OCI-LY3 (cell line): ENCODE measurements at regions not wholly inside any gene's neighbourhood (a gene's known extent, or its start where the extent isn't known, plus 50 kb on each side); places are given as distances from the start of the nearest gene placed in this dataset.

ENCODE experiments used
- H2AFZ ChIP-seq: fragments of 200-600, 300-600 bp; shearing (Covaris generic); 2 replicates; pipeline ENCODE4 v1.6.0; 2014; ENCODE audit warnings: antibody characterized with exemption, low read depth, low read length
- H3K27ac ChIP-seq: fragments of 200-600, 300-600 bp; sonication (generic); 2 replicates; pipeline ENCODE4 v1.5.1; 2014; ENCODE audit warnings: mild to moderate bottlenecking, low read length, moderate library complexity, mixed read lengths
- H3K27me3 ChIP-seq: fragments of 200-600, 300-600 bp; sonication (generic); 2 replicates; pipeline ENCODE4 v1.6.1; 2014; ENCODE audit warnings: low read depth, low read length, mixed read lengths
- H3K36me3 ChIP-seq: fragments of 200-600, 300-600 bp; sonication (generic); replicated peaks from 2 replicates; pipeline ENCODE3; 2014; ENCODE audit warnings: low read depth, low read length, mixed read lengths
- H3K4me1 ChIP-seq: fragments of 300-600, 200-600 bp; sonication (generic); 2 replicates; pipeline ENCODE4 v1.6.1; 2014; ENCODE audit warnings: low read length, mixed read lengths
- H3K4me2 ChIP-seq: fragments of 200-600, 300-600 bp; sonication (generic); 2 replicates; pipeline ENCODE4 v1.6.1; 2014; ENCODE audit warnings: low read length, mixed read lengths
- H3K4me3 ChIP-seq: fragments of 300-600, 200-600 bp; sonication (generic); 2 replicates; pipeline ENCODE4 v1.5.1; 2014; ENCODE audit warnings: antibody characterized with exemption, mild to moderate bottlenecking, low read length, moderate library complexity
- H3K79me2 ChIP-seq: fragments of 300-600, 200-600 bp; shearing (Covaris generic); 2 replicates; pipeline ENCODE4 v1.6.1; 2014; ENCODE audit warnings: mild to moderate bottlenecking, low read length, mixed read lengths
- H3K9ac ChIP-seq: fragments of 300-600, 200-600 bp; shearing (Covaris generic); 2 replicates; pipeline ENCODE4 v1.6.0; 2014; ENCODE audit warnings: mild to moderate bottlenecking, low read length, moderate library complexity
- H3K9me3 ChIP-seq: fragments of 200-600, 300-600 bp; shearing (Covaris generic); 2 replicates; pipeline ENCODE4 v1.6.1; 2014; ENCODE audit warnings: low read length, mixed read lengths; ENCODE audit not compliant: insufficient read depth
- H4K20me1 ChIP-seq: fragments of 200-600, 300-600 bp; sonication (generic); 2 replicates; pipeline ENCODE4 v1.6.1; 2016; ENCODE audit warnings: low read length, mixed read lengths; ENCODE audit not compliant: insufficient read depth
- EZH2phosphoT487 ChIP-seq: fragments of 200-600 bp; shearing (Covaris generic); IDR thresholded peaks from 2 replicates; pipeline ENCODE4 v1.6.1; 2018; ENCODE audit warnings: antibody characterized with exemption, mixed run types, low read depth
- TF ChIP-seq, protein P1 (sequence below): fragments of 200-600, 300-600 bp; sonication (generic); IDR thresholded peaks from 2 replicates; pipeline ENCODE4 v1.5.1; 2014; ENCODE audit warnings: antibody characterized with exemption, low read length, low read depth

DNA sequence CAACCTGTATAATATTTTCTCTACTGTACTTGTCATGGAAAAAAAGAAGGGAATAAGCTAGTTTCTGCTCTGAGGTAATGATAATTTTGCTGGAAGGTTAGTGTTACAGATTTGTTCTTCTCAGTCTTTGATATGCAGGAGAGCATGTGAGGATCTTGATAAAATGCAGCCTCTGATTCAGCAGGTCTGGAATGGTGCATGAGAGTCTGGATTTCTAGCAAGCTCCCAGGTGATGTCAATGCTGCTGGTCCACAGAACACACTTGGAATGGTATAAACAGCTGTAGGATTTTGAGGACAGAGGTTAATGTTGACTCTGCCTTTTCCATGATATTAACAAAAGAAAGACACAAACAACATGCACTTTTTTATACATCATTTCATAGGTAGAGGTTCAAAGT, 173.6 kb downstream of the NDFIP2 start:
- Histone ChIP-seq H3K4me1 (no peaks in the 10 kb centered on the region), H4K20me1 (no peaks in the 10 kb centered on the region), H3K36me3 (no peaks in the 10 kb centered on the region), H3K9me3 (no peaks in the 10 kb centered on the region), H3K79me2 (no peaks in the 10 kb centered on the region), H3K4me2 (no peak overlapping the region), H3K27ac (no peak overlapping the region), H3K27me3 (no peaks in the 10 kb centered on the region), H2AFZ (no peak overlapping the region), H3K4me3 (no peak overlapping the region), H3K9ac (no peak overlapping the region)
- TF ChIP-seq EZH2phosphoT487 = no peak
- TF ChIP-seq, protein P1, sequence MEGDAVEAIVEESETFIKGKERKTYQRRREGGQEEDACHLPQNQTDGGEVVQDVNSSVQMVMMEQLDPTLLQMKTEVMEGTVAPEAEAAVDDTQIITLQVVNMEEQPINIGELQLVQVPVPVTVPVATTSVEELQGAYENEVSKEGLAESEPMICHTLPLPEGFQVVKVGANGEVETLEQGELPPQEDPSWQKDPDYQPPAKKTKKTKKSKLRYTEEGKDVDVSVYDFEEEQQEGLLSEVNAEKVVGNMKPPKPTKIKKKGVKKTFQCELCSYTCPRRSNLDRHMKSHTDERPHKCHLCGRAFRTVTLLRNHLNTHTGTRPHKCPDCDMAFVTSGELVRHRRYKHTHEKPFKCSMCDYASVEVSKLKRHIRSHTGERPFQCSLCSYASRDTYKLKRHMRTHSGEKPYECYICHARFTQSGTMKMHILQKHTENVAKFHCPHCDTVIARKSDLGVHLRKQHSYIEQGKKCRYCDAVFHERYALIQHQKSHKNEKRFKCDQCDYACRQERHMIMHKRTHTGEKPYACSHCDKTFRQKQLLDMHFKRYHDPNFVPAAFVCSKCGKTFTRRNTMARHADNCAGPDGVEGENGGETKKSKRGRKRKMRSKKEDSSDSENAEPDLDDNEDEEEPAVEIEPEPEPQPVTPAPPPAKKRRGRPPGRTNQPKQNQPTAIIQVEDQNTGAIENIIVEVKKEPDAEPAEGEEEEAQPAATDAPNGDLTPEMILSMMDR = no peak

DNA sequence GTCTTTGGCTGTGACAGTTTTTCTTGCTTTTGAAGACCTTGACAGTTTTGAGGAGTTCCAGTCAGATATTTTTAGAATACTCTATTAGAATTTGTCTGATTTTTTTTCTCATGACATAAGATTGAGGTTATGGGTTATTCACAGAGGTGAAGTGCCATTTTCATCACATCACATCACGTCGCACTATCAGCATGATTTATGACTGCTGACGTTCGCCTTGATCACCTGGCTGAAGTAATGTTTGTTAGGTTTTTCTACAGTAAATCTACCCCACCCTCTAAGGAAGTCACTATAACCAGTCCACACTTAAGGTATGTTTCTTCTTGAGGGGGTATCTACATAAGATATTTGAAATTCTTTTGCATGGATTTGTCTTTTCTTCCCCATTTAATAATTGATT, 169.7 kb downstream of the NDFIP2 start:
- TF ChIP-seq, protein P1 = no peak
- no peak for TF ChIP-seq EZH2phosphoT487
- peaks cover 6% of the 10 kb centered on the region for H3K4me1 ChIP-seq

DNA sequence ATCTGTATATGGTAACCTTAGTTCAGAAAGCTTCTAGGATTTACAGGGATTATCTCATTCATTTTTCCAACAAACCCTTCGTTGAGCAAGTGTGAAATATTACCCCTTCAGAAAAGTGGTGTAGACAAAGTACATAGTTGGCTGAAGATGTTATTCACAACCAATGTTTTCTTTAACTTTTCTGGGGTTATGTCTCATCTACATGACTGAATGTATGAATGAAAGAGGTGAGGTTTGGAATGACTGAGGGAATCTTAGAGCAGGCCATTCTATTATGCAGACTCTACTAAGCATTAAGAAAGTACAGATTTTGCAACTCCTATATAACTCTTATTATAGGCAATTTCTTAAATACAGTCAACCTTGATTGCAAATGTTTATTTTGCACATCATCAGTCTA, 167.2 kb downstream of the NDFIP2 start:
- no peak overlapping the region for H3K4me2 ChIP-seq
- H3K9me3 ChIP-seq = no peaks in the 10 kb centered on the region
- H2AFZ ChIP-seq = no peak overlapping the region
- no peak overlapping the region for H3K4me3 ChIP-seq
- H3K36me3 ChIP-seq = no peaks in the 10 kb centered on the region
- no peaks in the 10 kb centered on the region for H3K27me3 ChIP-seq
- H3K9ac ChIP-seq = no peak overlapping the region
- H4K20me1 ChIP-seq = no peaks in the 10 kb centered on the region
- H3K79me2 ChIP-seq = no peaks in the 10 kb centered on the region
- H3K27ac ChIP-seq = no peak overlapping the region
- TF ChIP-seq, protein P1 = no peak
- TF ChIP-seq EZH2phosphoT487 = no peak
- peaks cover 6% of the 10 kb centered on the region for H3K4me1 ChIP-seq

More for the DNA sequence above, 169.7 kb downstream of the NDFIP2 start:
- H4K20me1 ChIP-seq = no peaks in the 10 kb centered on the region
- H3K9me3 ChIP-seq = no peaks in the 10 kb centered on the region
- H3K27ac ChIP-seq = no peak overlapping the region
- H3K79me2 ChIP-seq = no peaks in the 10 kb centered on the region
- H3K4me2 ChIP-seq = no peak overlapping the region
- no peak overlapping the region for H2AFZ ChIP-seq
- H3K36me3 ChIP-seq = no peaks in the 10 kb centered on the region
- no peaks in the 10 kb centered on the region for H3K27me3 ChIP-seq
- no peak overlapping the region for H3K4me3 ChIP-seq
- no peak overlapping the region for H3K9ac ChIP-seq

DNA sequence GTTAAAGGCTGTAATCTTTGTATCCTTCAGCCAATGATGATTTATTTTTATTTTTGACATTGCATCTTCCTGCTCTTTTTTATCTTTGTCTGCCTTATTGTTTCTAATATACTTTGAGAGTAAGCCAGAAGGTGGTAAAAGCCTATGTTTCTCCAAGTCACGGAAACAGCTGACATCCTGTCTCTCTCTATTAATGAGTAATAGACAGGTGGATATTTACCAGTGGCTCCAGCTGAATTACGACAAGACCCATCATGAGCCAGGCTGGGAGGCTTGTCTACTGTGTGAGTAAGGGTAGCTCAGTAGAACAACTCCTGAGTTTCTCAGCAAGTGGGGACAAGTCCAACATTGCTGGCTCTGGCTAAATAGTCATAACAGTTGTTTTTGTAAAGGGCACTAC, 166.6 kb downstream of the NDFIP2 start:
- H3K9ac ChIP-seq = no peak overlapping the region
- H3K4me1 ChIP-seq = peaks cover 6% of the 10 kb centered on the region
- no peaks in the 10 kb centered on the region for H3K36me3 ChIP-seq
- H3K9me3 ChIP-seq = no peaks in the 10 kb centered on the region
- no peak overlapping the region for H3K4me3 ChIP-seq
- H3K79me2 ChIP-seq = no peaks in the 10 kb centered on the region
- no peak overlapping the region for H3K4me2 ChIP-seq
- H3K27ac ChIP-seq = no peak overlapping the region
- TF ChIP-seq, protein P1 = no peak
- TF ChIP-seq EZH2phosphoT487 = no peak
- H3K27me3 ChIP-seq = no peaks in the 10 kb centered on the region
- no peaks in the 10 kb centered on the region for H4K20me1 ChIP-seq
- no peak overlapping the region for H2AFZ ChIP-seq
